ENCODE measurements at regions not wholly inside any gene's neighbourhood (a gene's known extent, or its start where the extent isn't known, plus 50 kb on each side); places are given as distances from the start of the nearest gene placed in this dataset.
A peak's percentile ranks its signal among the peaks of the same experiment; 100 is the strongest.

- Histone ChIP-seq H3K36me3 (ENCODE audit: control insufficient read depth in 2 of 3, insufficient read depth in 3 of 3, low read length in 3 of 3) (no peaks in the 10 kb centered on the region), H3K27me3 (ENCODE audit: control insufficient read depth, insufficient read depth, low read length) (no peaks in the 10 kb centered on the region), H3K9me3 (ENCODE audit: control insufficient read depth in 2 of 3, insufficient read depth in 1 of 3, low read length in 3 of 3) (no peaks in the 10 kb centered on the region), H3K4me3 (ENCODE audit: low read length in 3 of 3) (no peak overlapping the region), H3K9ac (ENCODE audit: low read length in 3 of 3) (no peak overlapping the region), H3K27ac (ENCODE audit: low read depth in 2 of 2, low read length in 2 of 2) (peak overlapping the region in 1 of 2 donors; percentile 47), H3K4me1 (ENCODE audit: control insufficient read depth in 2 of 3, insufficient read depth in 2 of 3, low read depth in 1 of 3, low read length in 3 of 3) (peaks cover 0 to 2% (median 0%) of the 10 kb centered on the region in 3 donors)
- intact Hi-C loops (cut with DNase I), result no loop called here
- no peak for TF ChIP-seq CTCF (IDR thresholded peaks at IDR 0.05; ENCODE audit: borderline replicate concordance, extremely low read depth, insufficient read depth)
- FAIRE-seq, result no peak
- no peak for DNase-seq
Measured at GRCh38 chr2:39491653-39492052, 54.6 kb upstream of the MAP4K3 start.

GRCh38 chr2:39492095-39492590, 55.1 kb upstream of the MAP4K3 start:
- H3K4me3 ChIP-seq (ENCODE audit: low read length in 3 of 3), result no peak overlapping the region
- peak overlapping the region in 1 of 2 donors; percentile 47 for H3K27ac ChIP-seq (ENCODE audit: low read depth in 2 of 2, low read length in 2 of 2)
- H3K4me1 ChIP-seq (ENCODE audit: control insufficient read depth in 2 of 3, insufficient read depth in 2 of 3, low read depth in 1 of 3, low read length in 3 of 3), result peaks cover 0 to 2% (median 0%) of the 10 kb centered on the region in 3 donors
- TF ChIP-seq CTCF (IDR thresholded peaks at IDR 0.05; ENCODE audit: borderline replicate concordance, extremely low read depth, insufficient read depth), result no peak
- DNase-seq (no peak), FAIRE-seq (no peak)
- H3K27me3 ChIP-seq (ENCODE audit: control insufficient read depth, insufficient read depth, low read length), result no peaks in the 10 kb centered on the region
- H3K9ac ChIP-seq (ENCODE audit: low read length in 3 of 3), result no peak overlapping the region
- intact Hi-C loops (cut with DNase I), result no loop called here
- H3K9me3 ChIP-seq (ENCODE audit: control insufficient read depth in 2 of 3, insufficient read depth in 1 of 3, low read length in 3 of 3), result no peaks in the 10 kb centered on the region
- no peaks in the 10 kb centered on the region for H3K36me3 ChIP-seq (ENCODE audit: control insufficient read depth in 2 of 3, insufficient read depth in 3 of 3, low read length in 3 of 3)

GRCh38 chr2:39492716-39493115, 55.6 kb upstream of the MAP4K3 start:
- H3K9ac ChIP-seq (ENCODE audit: low read length in 3 of 3), result no peak overlapping the region
- no peak for TF ChIP-seq CTCF (IDR thresholded peaks at IDR 0.05; ENCODE audit: borderline replicate concordance, extremely low read depth, insufficient read depth)
- intact Hi-C loops (cut with DNase I), result no loop called here
- DNase-seq, result no peak
- H3K9me3 ChIP-seq (ENCODE audit: control insufficient read depth in 2 of 3, insufficient read depth in 1 of 3, low read length in 3 of 3), result no peaks in the 10 kb centered on the region
- no peaks in the 10 kb centered on the region for H3K36me3 ChIP-seq (ENCODE audit: control insufficient read depth in 2 of 3, insufficient read depth in 3 of 3, low read length in 3 of 3)
- H3K27me3 ChIP-seq (ENCODE audit: control insufficient read depth, insufficient read depth, low read length), result no peaks in the 10 kb centered on the region
- H3K4me3 ChIP-seq (ENCODE audit: low read length in 3 of 3), result no peak overlapping the region
- FAIRE-seq, result no peak
- peaks cover 0 to 2% (median 0%) of the 10 kb centered on the region in 3 donors for H3K4me1 ChIP-seq (ENCODE audit: control insufficient read depth in 2 of 3, insufficient read depth in 2 of 3, low read depth in 1 of 3, low read length in 3 of 3)
- peak overlapping the region in 1 of 2 donors; percentile 37 for H3K27ac ChIP-seq (ENCODE audit: low read depth in 2 of 2, low read length in 2 of 2)

- FAIRE-seq, result no peak
- no peak for TF ChIP-seq CTCF (IDR thresholded peaks at IDR 0.05; ENCODE audit: borderline replicate concordance, extremely low read depth, insufficient read depth)
- H3K36me3 ChIP-seq (ENCODE audit: control insufficient read depth in 2 of 3, insufficient read depth in 3 of 3, low read length in 3 of 3), result no peaks in the 10 kb centered on the region
- DNase-seq, result peak in 2 of 5 donors; percentile 45 to 60
- H3K4me1 ChIP-seq (ENCODE audit: control insufficient read depth in 2 of 3, insufficient read depth in 2 of 3, low read depth in 1 of 3, low read length in 3 of 3), result peaks cover 0 to 10% (median 3%) of the 10 kb centered on the region in 3 donors
- H3K9ac ChIP-seq (ENCODE audit: low read length in 3 of 3), result no peak overlapping the region
- intact Hi-C loops (cut with DNase I), result no loop called here
- H3K27ac ChIP-seq (ENCODE audit: low read depth in 2 of 2, low read length in 2 of 2), result no peak overlapping the region
- H3K27me3 ChIP-seq (ENCODE audit: control insufficient read depth, insufficient read depth, low read length), result no peaks in the 10 kb centered on the region
- no peaks in the 10 kb centered on the region for H3K9me3 ChIP-seq (ENCODE audit: control insufficient read depth in 2 of 3, insufficient read depth in 1 of 3, low read length in 3 of 3)
- H3K4me3 ChIP-seq (ENCODE audit: low read length in 3 of 3), result no peak overlapping the region
Measured at GRCh38 chr2:39494784-39495251, 57.7 kb upstream of the MAP4K3 start.

Measured in kidney (tissue), 13 donors.